OCI-LY7 (cell line): ENCODE measurements at regions not wholly inside any gene's neighbourhood (a gene's known extent, or its start where the extent isn't known, plus 50 kb on each side); places are given as distances from the start of the nearest gene placed in this dataset.
"Not testable (repeated sequence)": the region's sequence is repeated elsewhere in the genome, so short reads cannot be mapped to it uniquely, and the experiment has no call there.

Experiments
- BruUV-seq: library from RNA; stranded (reverse); fragments of 400-500 nt; replicated peaks from 2 replicates; lab custom pipeline; 2021; lab: Mats Ljungman, UMichigan
- CTCF ChIA-PET: fragments of 300-600 bp; sonication (Branson Sonifier 250); formaldehyde crosslinking; loops from one replicate; lab custom pipeline; 2022; ENCODE audit warnings: antibody characterized with exemption; ENCODE audit not compliant: unreplicated experiment; lab: Charles Lee
- POLR2A ChIA-PET: fragments of 300-600 bp; sonication (Branson Sonifier 250); formaldehyde crosslinking; loops from one replicate; lab custom pipeline; 2022; ENCODE audit warnings: antibody characterized with exemption; lab: Charles Lee
- DNase-seq: peaks from one replicate; pipeline ENCODE4 v3.0.0-alpha.2; 2015; ENCODE audit warnings: low spot score
- H2AFZ ChIP-seq: fragments of 200-600 bp; sonication (generic), shearing (Covaris generic); 2 replicates; pipeline ENCODE4 v1.6.1; 2014; ENCODE audit warnings: mild to moderate bottlenecking, antibody characterized with exemption, low read length, moderate library complexity
- H3K27ac ChIP-seq: fragments of 200-600 bp; sonication (generic); 2 replicates; pipeline ENCODE4 v1.5.1; 2014; ENCODE audit warnings: mixed run types, low read depth, mild to moderate bottlenecking, moderate library complexity, low read length, inconsistent platforms; ENCODE audit not compliant: poor library complexity, severe bottlenecking
- H3K36me3 ChIP-seq: fragments of 200-600 bp; sonication (generic); 2 replicates; pipeline ENCODE4 v1.6.1; 2014; ENCODE audit warnings: mild to moderate bottlenecking, antibody characterized with exemption, low read length, moderate library complexity, mixed read lengths; ENCODE audit not compliant: insufficient read depth
- H3K4me1 ChIP-seq: fragments of 200-600 bp; sonication (generic); 2 replicates; pipeline ENCODE4 v1.5.1; 2014; ENCODE audit warnings: mild to moderate bottlenecking, low read length; ENCODE audit not compliant: insufficient read depth, poor library complexity, severe bottlenecking
- H3K4me2 ChIP-seq: fragments of 200-600 bp; sonication (generic); 2 replicates; pipeline ENCODE4 v1.6.1; 2014; ENCODE audit warnings: mild to moderate bottlenecking, low read length
- H3K4me3 ChIP-seq: fragments of 200-600 bp; sonication (generic); 2 replicates; pipeline ENCODE4 v1.5.1; 2014; ENCODE audit warnings: mild to moderate bottlenecking, low read depth, low read length; ENCODE audit not compliant: poor library complexity, severe bottlenecking
- H3K79me2 ChIP-seq: fragments of 200-600 bp; sonication (generic); 2 replicates; pipeline ENCODE4 v1.6.1; 2016; ENCODE audit warnings: low read depth, mild to moderate bottlenecking, low read length, moderate library complexity, mixed read lengths; ENCODE audit not compliant: insufficient read depth
- H3K9me2 ChIP-seq: fragments of 200-600 bp; sonication (generic); 2 replicates; pipeline ENCODE4 v1.6.1; 2016; ENCODE audit warnings: mild to moderate bottlenecking, low read length, mixed read lengths; ENCODE audit not compliant: insufficient read depth
- H3K9me3 ChIP-seq: fragments of 200-600 bp; sonication (generic); 2 replicates; pipeline ENCODE4 v1.6.1; 2014; ENCODE audit warnings: mild to moderate bottlenecking, mixed run types, low read length, mixed read lengths
- H4K20me1 ChIP-seq: fragments of 200-600 bp; sonication (generic); 2 replicates; pipeline ENCODE4 v1.6.1; 2014; ENCODE audit warnings: mild to moderate bottlenecking, antibody characterized with exemption, low read length, moderate library complexity, mixed read lengths; ENCODE audit not compliant: insufficient read depth
- CTCF ChIP-seq: fragments of 200-600 bp; sonication (generic); conservative IDR thresholded peaks from 2 replicates; pipeline ENCODE4 v1.5.1; 2014; ENCODE audit warnings: mild to moderate bottlenecking, antibody characterized with exemption, low read length, moderate library complexity, mixed read lengths
- EZH2phosphoT487 ChIP-seq: fragments of 200-600 bp; sonication (generic); IDR thresholded peaks from 2 replicates; pipeline ENCODE4 v1.6.1; 2018; ENCODE audit warnings: low read depth, borderline replicate concordance, mild to moderate bottlenecking, mixed run types, antibody characterized with exemption, low read length, moderate library complexity, mixed read lengths
- intact Hi-C: fragments of 100-400 bp; cut with micrococcal nuclease; formaldehyde crosslinking; loops from one replicate; pipeline ENCODE4 v1.10.0; 2022; ENCODE audit not compliant: unreplicated experiment

GRCh38 chr14:45897439-45897838, 644.4 kb upstream of the MIS18BP1 start:
- POLR2A ChIA-PET: interaction anchor here (0.7 kb wide), 1 partner anchor 16 kb away, joined by 3 read pairs; no protein-coding TSS in a partner anchor
- H3K9me3 ChIP-seq: no peaks in the 10 kb centered on the region
- CTCF ChIA-PET: no interaction called here

DNA sequence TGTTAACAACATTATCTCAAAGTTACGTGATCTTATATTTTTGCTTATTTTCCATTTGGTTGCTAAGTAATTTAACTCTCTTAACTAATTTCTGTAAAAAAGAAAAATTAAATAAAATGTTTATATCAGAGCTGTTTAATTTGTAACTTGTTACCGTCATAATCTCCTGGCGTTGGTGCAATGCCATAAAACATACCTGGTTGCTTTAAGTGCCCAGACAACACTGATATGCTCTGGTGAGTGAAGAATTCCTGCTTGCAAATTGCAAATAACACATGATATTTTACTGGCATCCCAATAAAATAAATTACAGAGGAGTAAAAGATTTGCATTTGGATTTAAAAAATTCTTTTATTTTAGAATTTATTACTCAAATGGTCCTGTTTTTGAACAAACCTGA, 640.1 kb upstream of the MIS18BP1 start:
- H3K27ac ChIP-seq: no peak overlapping the region
- no peaks in the 10 kb centered on the region for H3K36me3 ChIP-seq
- intact Hi-C loops: no loop called here
- no peak overlapping the region for H2AFZ ChIP-seq
- no TSS peak for BruUV-seq
- H3K9me2 ChIP-seq: 0 out of 2 replicates have a peak, but pooled peaks cover 5% of the 10 kb centered on the region
- POLR2A ChIA-PET: no interaction called here
- no peaks in the 10 kb centered on the region for H3K79me2 ChIP-seq
- no peak overlapping the region for H3K4me3 ChIP-seq
- no peak for DNase-seq
- no peaks in the 10 kb centered on the region for H3K9me3 ChIP-seq
- TF ChIP-seq CTCF: no peak
- no peak for TF ChIP-seq EZH2phosphoT487
- no peaks in the 10 kb centered on the region for H4K20me1 ChIP-seq
- CTCF ChIA-PET: no interaction called here
- H3K4me1 ChIP-seq: no peaks in the 10 kb centered on the region
- H3K4me2 ChIP-seq: no peak overlapping the region

More at GRCh38 chr14:45897439-45897838, 644.4 kb upstream of the MIS18BP1 start:
- Histone ChIP-seq H3K4me2 (no peak overlapping the region), H3K27ac (no peak overlapping the region), H3K9me2 (0 out of 2 replicates have a peak, but pooled peaks cover 5% of the 10 kb centered on the region), H3K4me1 (no peaks in the 10 kb centered on the region), H4K20me1 (no peaks in the 10 kb centered on the region), H2AFZ (no peak overlapping the region), H3K4me3 (no peak overlapping the region), H3K36me3 (no peaks in the 10 kb centered on the region), H3K79me2 (no peaks in the 10 kb centered on the region)
- no peak for DNase-seq
- intact Hi-C loops: no loop called here
- BruUV-seq: no TSS peak
- no peak for TF ChIP-seq EZH2phosphoT487
- TF ChIP-seq CTCF: no peak

DNA sequence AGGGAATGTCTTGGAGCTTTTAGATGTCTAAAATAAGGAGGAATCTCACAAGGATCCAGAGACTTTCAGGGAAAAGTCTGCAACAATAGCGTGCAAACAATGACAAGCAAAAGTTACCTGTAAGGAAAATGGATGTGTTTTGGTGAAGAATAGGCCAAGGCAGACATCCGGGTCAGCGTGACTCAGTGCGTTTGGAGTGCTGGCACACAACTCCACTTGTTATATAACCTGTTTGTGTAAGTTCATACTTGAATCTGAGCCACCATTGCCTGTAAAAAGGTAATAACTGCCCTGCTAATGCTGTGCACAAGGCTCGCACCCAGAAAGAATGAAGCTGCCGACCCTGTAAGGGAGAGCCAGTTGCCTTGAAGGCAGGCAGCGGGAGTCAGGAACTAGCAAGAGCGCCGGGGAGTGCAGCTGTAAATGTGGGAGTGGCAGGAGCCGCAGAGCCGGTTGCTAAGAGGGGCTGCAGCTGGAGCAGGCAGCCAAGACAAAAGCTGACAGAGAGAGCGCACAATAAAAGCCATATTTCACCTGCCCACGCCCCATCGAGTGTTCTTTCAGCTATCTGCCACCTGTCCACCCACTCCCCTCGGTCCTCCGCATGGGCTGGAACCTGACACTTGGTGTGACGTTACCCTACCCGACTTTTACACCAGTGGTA, 638.5 kb upstream of the MIS18BP1 start:
- no peak overlapping the region for H3K4me2 ChIP-seq
- intact Hi-C loops: no loop called here
- DNase-seq: no peak
- H3K9me3 ChIP-seq: no peaks in the 10 kb centered on the region
- 0 out of 2 replicates have a peak, but pooled peaks cover 5% of the 10 kb centered on the region for H3K9me2 ChIP-seq
- no peak overlapping the region for H3K4me3 ChIP-seq
- CTCF ChIA-PET: no interaction called here
- H2AFZ ChIP-seq: no peak overlapping the region
- no TSS peak for BruUV-seq
- H3K79me2 ChIP-seq: no peaks in the 10 kb centered on the region
- H3K36me3 ChIP-seq: no peaks in the 10 kb centered on the region
- H3K27ac ChIP-seq: no peak overlapping the region
- no peaks in the 10 kb centered on the region for H3K4me1 ChIP-seq
- H4K20me1 ChIP-seq: no peaks in the 10 kb centered on the region
- POLR2A ChIA-PET: no interaction called here
- TF ChIP-seq EZH2phosphoT487 (no peak), CTCF (no peak)

GRCh38 chr14:45888766-45889285, 635.8 kb upstream of the MIS18BP1 start:
- CTCF ChIA-PET, H3K9me2 ChIP-seq, DNase-seq, H3K79me2 ChIP-seq, H3K4me2 ChIP-seq, H3K36me3 ChIP-seq, H3K27ac ChIP-seq, H3K9me3 ChIP-seq, intact Hi-C loops, H3K4me1 ChIP-seq, H3K4me3 ChIP-seq, H4K20me1 ChIP-seq, POLR2A ChIA-PET, BruUV-seq, H2AFZ ChIP-seq: not testable (repeated sequence)
